ENCODE measurements at regions not wholly inside any gene's neighbourhood (a gene's known extent, or its start where the extent isn't known, plus 50 kb on each side); places are given as distances from the start of the nearest gene placed in this dataset.

GRCh38 chr11:134481933-134482527, 70.0 kb upstream of the B3GAT1 start:
- intact Hi-C loops (cut with micrococcal nuclease) = no loop called here
- no peaks in the 10 kb centered on the region for H3K36me3 ChIP-seq (ENCODE audit: control insufficient read depth in 1 of 2, insufficient read depth in 2 of 2, low read length in 2 of 2)
- no peak for TF ChIP-seq CBX3 (IDR thresholded peaks at IDR 0.05; ENCODE audit: low read depth)
- TF ChIP-seq ELF1 (IDR thresholded peaks at IDR 0.05; ENCODE audit: borderline replicate concordance, low read depth) = no peak
- no peak for TF ChIP-seq EZH2phosphoT487 (IDR thresholded peaks at IDR 0.05; ENCODE audit: borderline replicate concordance)
- no peak for TF ChIP-seq SP1 (IDR thresholded peaks at IDR 0.05; ENCODE audit: low read depth)
- no peak for TF ChIP-seq CEBPB (IDR thresholded peaks at IDR 0.05; ENCODE audit: low read depth)
- TF ChIP-seq, protein P1, sequence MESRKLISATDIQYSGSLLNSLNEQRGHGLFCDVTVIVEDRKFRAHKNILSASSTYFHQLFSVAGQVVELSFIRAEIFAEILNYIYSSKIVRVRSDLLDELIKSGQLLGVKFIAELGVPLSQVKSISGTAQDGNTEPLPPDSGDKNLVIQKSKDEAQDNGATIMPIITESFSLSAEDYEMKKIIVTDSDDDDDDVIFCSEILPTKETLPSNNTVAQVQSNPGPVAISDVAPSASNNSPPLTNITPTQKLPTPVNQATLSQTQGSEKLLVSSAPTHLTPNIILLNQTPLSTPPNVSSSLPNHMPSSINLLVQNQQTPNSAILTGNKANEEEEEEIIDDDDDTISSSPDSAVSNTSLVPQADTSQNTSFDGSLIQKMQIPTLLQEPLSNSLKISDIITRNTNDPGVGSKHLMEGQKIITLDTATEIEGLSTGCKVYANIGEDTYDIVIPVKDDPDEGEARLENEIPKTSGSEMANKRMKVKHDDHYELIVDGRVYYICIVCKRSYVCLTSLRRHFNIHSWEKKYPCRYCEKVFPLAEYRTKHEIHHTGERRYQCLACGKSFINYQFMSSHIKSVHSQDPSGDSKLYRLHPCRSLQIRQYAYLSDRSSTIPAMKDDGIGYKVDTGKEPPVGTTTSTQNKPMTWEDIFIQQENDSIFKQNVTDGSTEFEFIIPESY (IDR thresholded peaks at IDR 0.05; ENCODE audit: extremely low read depth, insufficient replicate concordance, low read length) = no peak
- TF ChIP-seq TCF7L2 (IDR thresholded peaks at IDR 0.05; ENCODE audit: borderline replicate concordance, extremely low read depth, insufficient read depth, insufficient read length) = no peak
- no peak for TF ChIP-seq ATF3 (IDR thresholded peaks at IDR 0.05)
- TF ChIP-seq RAD21 (IDR thresholded peaks at IDR 0.05; ENCODE audit: low read depth) = no peak
- TF ChIP-seq EGR1 (IDR thresholded peaks at IDR 0.05; ENCODE audit: low read depth) = no peak
- no peak for TF ChIP-seq YY1 (IDR thresholded peaks at IDR 0.05; ENCODE audit: extremely low read depth, insufficient replicate concordance, low read depth, low read length)
- TF ChIP-seq, protein P2, sequence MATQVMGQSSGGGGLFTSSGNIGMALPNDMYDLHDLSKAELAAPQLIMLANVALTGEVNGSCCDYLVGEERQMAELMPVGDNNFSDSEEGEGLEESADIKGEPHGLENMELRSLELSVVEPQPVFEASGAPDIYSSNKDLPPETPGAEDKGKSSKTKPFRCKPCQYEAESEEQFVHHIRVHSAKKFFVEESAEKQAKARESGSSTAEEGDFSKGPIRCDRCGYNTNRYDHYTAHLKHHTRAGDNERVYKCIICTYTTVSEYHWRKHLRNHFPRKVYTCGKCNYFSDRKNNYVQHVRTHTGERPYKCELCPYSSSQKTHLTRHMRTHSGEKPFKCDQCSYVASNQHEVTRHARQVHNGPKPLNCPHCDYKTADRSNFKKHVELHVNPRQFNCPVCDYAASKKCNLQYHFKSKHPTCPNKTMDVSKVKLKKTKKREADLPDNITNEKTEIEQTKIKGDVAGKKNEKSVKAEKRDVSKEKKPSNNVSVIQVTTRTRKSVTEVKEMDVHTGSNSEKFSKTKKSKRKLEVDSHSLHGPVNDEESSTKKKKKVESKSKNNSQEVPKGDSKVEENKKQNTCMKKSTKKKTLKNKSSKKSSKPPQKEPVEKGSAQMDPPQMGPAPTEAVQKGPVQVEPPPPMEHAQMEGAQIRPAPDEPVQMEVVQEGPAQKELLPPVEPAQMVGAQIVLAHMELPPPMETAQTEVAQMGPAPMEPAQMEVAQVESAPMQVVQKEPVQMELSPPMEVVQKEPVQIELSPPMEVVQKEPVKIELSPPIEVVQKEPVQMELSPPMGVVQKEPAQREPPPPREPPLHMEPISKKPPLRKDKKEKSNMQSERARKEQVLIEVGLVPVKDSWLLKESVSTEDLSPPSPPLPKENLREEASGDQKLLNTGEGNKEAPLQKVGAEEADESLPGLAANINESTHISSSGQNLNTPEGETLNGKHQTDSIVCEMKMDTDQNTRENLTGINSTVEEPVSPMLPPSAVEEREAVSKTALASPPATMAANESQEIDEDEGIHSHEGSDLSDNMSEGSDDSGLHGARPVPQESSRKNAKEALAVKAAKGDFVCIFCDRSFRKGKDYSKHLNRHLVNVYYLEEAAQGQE (IDR thresholded peaks at IDR 0.05; ENCODE audit: low read depth) = no peak
- TF ChIP-seq EZH2 (IDR thresholded peaks at IDR 0.05) = no peak
- TF ChIP-seq, protein P3, sequence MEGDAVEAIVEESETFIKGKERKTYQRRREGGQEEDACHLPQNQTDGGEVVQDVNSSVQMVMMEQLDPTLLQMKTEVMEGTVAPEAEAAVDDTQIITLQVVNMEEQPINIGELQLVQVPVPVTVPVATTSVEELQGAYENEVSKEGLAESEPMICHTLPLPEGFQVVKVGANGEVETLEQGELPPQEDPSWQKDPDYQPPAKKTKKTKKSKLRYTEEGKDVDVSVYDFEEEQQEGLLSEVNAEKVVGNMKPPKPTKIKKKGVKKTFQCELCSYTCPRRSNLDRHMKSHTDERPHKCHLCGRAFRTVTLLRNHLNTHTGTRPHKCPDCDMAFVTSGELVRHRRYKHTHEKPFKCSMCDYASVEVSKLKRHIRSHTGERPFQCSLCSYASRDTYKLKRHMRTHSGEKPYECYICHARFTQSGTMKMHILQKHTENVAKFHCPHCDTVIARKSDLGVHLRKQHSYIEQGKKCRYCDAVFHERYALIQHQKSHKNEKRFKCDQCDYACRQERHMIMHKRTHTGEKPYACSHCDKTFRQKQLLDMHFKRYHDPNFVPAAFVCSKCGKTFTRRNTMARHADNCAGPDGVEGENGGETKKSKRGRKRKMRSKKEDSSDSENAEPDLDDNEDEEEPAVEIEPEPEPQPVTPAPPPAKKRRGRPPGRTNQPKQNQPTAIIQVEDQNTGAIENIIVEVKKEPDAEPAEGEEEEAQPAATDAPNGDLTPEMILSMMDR (IDR thresholded peaks at IDR 0.05 in 2 of 3, conservative IDR thresholded peaks at IDR 0.05 in 1 of 3; ENCODE audit: borderline replicate concordance in 1 of 3, insufficient read depth in 1 of 3, low read depth in 2 of 3, low read length in 2 of 3) = no peak
- TF ChIP-seq FOSL1 (IDR thresholded peaks at IDR 0.05; ENCODE audit: low read depth) = no peak
- no peak overlapping the region for H2AFZ ChIP-seq (ENCODE audit: low read depth, low read length, poor library complexity, severe bottlenecking)
- ChIA-PET RAD21 (ENCODE audit: low non-redundant PET in 1 of 2, low total read pairs in 2 of 2, uncharacterized antibody in 2 of 2, unreplicated experiment in 2 of 2) (interaction anchor here in 1 of 2 experiments (0.6 kb wide), 2 partner anchors 244 to 563 kb away, joined by 3 to 9 read pairs; no protein-coding TSS in a partner anchor), CTCF (no interaction called here), POLR2A (no interaction called here)
- no peaks in the 10 kb centered on the region for H3K9me2 ChIP-seq (ENCODE audit: insufficient read depth)
- DNase-seq (ENCODE audit: low read depth, low spot score) (no peak), ATAC-seq (no peak)
- H3K27me3 ChIP-seq (ENCODE audit: insufficient read depth, low read length) = peaks cover 64% of the 10 kb centered on the region
- no peak overlapping the region for H3K4me3 ChIP-seq (replicated peaks in 1 of 2; ENCODE audit: low read depth in 1 of 2, low read length in 2 of 2)
- BruUV-seq (replicated peaks) = no TSS peak
- no peaks in the 10 kb centered on the region for H3K9me3 ChIP-seq (ENCODE audit: control insufficient read depth in 1 of 2, insufficient read depth in 1 of 2, low read depth in 1 of 2, low read length in 2 of 2)
- H3K4me2 ChIP-seq (ENCODE audit: low read length) = no peak overlapping the region
- H4K20me1 ChIP-seq (ENCODE audit: insufficient read depth) = no peaks in the 10 kb centered on the region
- no peaks in the 10 kb centered on the region for H3K79me2 ChIP-seq (ENCODE audit: insufficient read depth, low read length)
- no peak overlapping the region for H3K9ac ChIP-seq (ENCODE audit: low read length)
- H3K4me1 ChIP-seq (ENCODE audit: control insufficient read depth in 1 of 2, insufficient read depth in 2 of 2, low read length in 2 of 2) = no peaks in the 10 kb centered on the region
- no peak overlapping the region for H3K27ac ChIP-seq (ENCODE audit: low read depth, low read length)

Data from HCT116 (cell line).